GM12875 (cell line): ENCODE measurements at regions not wholly inside any gene's neighbourhood (a gene's known extent, or its start where the extent isn't known, plus 50 kb on each side); places are given as distances from the start of the nearest gene placed in this dataset.

ENCODE experiments used
- H3K4me3 ChIP-seq: one replicate; pipeline ENCODE4 v1.5.1; 2011; ENCODE audit warnings: low read depth, low read length, control low read depth
- TF ChIP-seq, protein P1 (sequence below): IDR thresholded peaks from 2 replicates; pipeline ENCODE4 v1.5.1; 2011; ENCODE audit warnings: low read depth, mild to moderate bottlenecking, control low read depth, inconsistent platforms, low read length, moderate library complexity, borderline replicate concordance; ENCODE audit not compliant: insufficient read depth

DNA sequence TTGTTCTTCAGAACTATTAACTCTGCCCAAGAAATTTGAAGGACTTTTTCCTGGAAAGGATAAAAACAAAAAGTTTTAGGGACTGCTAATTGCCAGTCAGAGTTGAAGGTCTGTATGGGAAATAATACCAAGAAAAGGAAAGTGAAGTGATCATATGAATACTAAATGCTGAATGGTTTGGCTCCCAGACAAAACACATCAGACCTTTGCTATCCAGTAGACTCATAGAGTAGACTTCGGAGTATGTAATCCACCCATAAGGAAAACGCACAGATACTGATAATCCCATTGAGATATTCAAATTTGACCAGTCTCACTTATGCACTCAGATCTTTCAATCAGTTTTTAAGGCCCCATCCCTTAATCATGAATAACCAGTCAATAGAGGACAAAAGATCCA is 319.0 kb upstream of the PTGER4 start:
- TF ChIP-seq, protein P1, sequence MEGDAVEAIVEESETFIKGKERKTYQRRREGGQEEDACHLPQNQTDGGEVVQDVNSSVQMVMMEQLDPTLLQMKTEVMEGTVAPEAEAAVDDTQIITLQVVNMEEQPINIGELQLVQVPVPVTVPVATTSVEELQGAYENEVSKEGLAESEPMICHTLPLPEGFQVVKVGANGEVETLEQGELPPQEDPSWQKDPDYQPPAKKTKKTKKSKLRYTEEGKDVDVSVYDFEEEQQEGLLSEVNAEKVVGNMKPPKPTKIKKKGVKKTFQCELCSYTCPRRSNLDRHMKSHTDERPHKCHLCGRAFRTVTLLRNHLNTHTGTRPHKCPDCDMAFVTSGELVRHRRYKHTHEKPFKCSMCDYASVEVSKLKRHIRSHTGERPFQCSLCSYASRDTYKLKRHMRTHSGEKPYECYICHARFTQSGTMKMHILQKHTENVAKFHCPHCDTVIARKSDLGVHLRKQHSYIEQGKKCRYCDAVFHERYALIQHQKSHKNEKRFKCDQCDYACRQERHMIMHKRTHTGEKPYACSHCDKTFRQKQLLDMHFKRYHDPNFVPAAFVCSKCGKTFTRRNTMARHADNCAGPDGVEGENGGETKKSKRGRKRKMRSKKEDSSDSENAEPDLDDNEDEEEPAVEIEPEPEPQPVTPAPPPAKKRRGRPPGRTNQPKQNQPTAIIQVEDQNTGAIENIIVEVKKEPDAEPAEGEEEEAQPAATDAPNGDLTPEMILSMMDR: no peak
- no peak overlapping the region for H3K4me3 ChIP-seq

DNA sequence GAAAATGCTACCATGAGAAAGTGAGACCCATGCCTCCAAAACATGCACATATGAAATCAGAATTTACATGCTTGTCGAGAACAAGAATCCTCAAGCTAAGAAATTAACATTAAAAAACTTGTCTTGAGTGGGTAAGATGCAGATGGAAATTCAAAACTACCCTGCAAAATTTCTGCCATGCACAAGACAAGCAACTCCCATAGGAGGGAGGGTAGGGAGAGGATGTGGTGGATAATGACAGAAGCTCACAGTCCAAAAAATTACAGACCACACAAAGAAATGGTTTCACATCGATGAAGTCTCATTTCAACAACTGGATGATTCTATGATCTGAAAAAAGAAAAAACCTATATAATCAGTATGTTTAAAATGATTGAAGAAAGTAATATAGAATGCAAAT is 319.9 kb upstream of the PTGER4 start:
- no peak overlapping the region for H3K4me3 ChIP-seq
- TF ChIP-seq, protein P1: no peak

DNA sequence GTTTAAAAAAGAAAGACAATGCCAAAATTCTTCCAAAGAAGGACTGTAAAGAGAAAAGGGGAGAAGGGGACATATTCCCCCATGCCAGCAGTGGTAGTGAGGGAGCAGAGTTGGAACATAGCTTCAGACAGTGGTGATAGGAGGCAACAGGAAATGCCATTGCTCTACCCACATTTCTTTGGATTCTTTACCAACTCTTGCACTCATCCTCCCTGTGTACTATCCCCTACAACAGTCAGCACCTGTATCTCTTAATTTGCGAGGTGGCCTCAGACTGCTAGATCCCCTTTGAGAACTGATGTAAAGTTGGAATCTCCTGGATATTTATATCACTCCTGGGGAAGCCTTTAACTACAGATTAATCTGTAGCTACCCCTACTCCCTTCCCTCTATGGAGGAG is 320.6 kb upstream of the PTGER4 start:
- TF ChIP-seq, protein P1: no peak
- H3K4me3 ChIP-seq: no peak overlapping the region

DNA sequence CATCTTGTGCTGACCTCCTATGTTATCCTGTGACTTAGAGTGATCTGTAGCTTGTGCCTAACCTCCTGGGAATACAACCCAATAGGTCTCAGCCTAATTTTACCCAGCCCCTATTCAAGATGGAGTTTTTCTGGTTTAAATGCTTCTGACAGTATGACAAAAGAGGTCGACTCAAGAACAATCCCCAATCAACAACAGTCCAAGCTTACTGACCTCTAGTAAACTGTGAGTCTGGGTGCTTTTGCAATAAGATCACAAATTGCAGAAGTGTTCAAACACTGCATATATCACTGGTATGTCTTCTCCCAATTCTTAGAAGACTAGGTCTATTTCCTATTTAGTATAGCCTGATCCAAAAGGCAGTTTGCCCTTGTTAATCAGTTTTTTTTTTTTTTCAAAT is 323.5 kb upstream of the PTGER4 start:
- TF ChIP-seq, protein P1: no peak
- H3K4me3 ChIP-seq: no peak overlapping the region

DNA sequence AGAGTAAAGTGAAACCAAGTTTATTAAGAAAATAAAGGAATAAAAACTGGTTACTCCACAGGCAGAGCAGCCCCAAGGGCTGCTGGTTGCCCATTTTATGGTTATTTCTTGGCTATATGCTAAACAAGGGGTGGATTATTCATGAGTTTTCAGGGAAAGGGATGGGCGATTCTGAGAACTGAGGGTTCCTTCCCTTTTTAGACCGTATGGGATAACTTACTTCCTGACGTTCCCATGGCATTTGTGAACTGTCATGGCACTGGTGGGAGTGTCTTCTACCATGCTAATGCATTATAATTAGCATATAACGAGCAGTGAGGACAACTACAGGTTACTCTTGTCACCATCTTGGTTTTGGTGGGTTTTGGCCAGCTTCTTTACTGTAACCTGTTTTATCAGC is 323.9 kb upstream of the PTGER4 start:
- TF ChIP-seq, protein P1: no peak
- H3K4me3 ChIP-seq: no peak overlapping the region

DNA sequence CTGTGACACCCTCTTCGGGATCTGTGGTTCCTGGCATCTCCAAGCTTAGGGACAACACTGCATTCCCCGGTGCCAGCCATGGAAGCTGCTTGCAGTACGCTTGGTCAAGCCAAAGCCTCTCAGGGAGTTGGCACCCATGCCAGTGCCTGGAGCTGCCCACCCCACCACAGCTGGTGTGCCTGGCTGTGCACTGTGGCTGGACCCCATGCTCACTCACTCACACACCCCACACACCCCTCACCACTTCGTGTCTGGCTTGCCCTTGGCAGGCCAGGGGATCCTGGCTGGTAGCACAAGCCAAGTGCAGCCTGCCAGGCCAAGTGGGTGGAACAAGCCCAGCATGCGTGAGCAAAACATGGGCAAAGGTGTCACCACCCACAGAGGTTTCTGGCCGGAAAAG is 324.5 kb upstream of the PTGER4 start:
- TF ChIP-seq, protein P1: no peak
- no peak overlapping the region for H3K4me3 ChIP-seq

DNA sequence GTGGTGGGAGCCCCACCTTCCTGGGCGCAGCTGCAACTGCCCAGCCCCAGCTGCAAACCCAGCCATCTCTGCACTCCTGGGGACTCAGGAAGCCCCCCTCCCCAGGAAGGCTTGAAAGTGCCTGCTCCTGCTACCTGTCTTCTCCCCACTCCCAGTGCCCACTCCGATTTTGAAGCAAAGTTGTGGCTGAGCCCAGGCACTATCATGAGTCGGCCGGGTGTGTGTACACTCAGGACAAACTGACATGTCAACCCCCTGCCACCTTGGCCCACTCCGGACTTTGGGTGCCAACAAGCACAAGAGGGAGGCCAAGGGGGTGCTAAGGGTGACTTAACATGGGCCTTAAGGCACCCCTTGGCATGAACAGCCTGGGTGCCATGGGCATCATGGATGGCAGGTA is 325.5 kb upstream of the PTGER4 start:
- TF ChIP-seq, protein P1: no peak

More for the DNA sequence above, 325.5 kb upstream of the PTGER4 start:
- no peak overlapping the region for H3K4me3 ChIP-seq
